Thyroid gland (tissue), 4 donors: ENCODE measurements at regions not wholly inside any gene's neighbourhood (a gene's known extent, or its start where the extent isn't known, plus 50 kb on each side); places are given as distances from the start of the nearest gene placed in this dataset.

Source experiments
- CTCF ChIP-seq, 6 experiments: fragments of 200-600 bp in 3 of 6; fragments of 450-650 bp in 3 of 6; sonication (generic) in 3 of 6; IDR thresholded peaks; one replicate each; pipeline ENCODE4 v1.5.1; 2016 to 2019; ENCODE audit warnings: antibody characterized with exemption in 6 of 6, mild to moderate bottlenecking in 2 of 6, inconsistent platforms in 1 of 6, moderate library complexity in 1 of 6
- POLR2A ChIP-seq, 2 donors: fragments of 450-650 bp; IDR thresholded peaks; one replicate each; pipeline ENCODE4 v1.6.1; 2017; ENCODE audit warnings: antibody characterized with exemption in 2 of 2, mild to moderate bottlenecking in 2 of 2, moderate library complexity in 1 of 2

GRCh38 chr12:91388573-91388972 lies 206.0 kb upstream of the DCN start:
- no peak for TF ChIP-seq CTCF (IDR thresholded peaks at IDR 0.05)
- peak in 1 of 2 donors; percentile 33 for TF ChIP-seq POLR2A (IDR thresholded peaks at IDR 0.05)
